GM23338 (cell line): ENCODE measurements at regions not wholly inside any gene's neighbourhood (a gene's known extent, or its start where the extent isn't known, plus 50 kb on each side); places are given as distances from the start of the nearest gene placed in this dataset.

ENCODE experiments used
- ATAC-seq: fragments of 200-7000 bp; cut with Tn5 transposase; 3 replicates; pipeline ENCODE4 v1.9.1; 2020
- DNase-seq: peaks from one replicate; pipeline ENCODE4 v3.0.0-alpha.2; 2015; ENCODE audit warnings: low spot score
- H2AFZ ChIP-seq: fragments of 200-600 bp; sonication (generic); 2 replicates; pipeline ENCODE4 v1.8.0; 2016; ENCODE audit warnings: antibody characterized with exemption, mild to moderate bottlenecking, moderate library complexity
- H3F3A ChIP-seq: fragments of 200-600 bp; sonication (generic); replicated peaks from 2 replicates; pipeline ENCODE4 v1.8.0; 2017; ENCODE audit warnings: antibody characterized with exemption, mixed run types, low read depth
- H3K27ac ChIP-seq: fragments of 200-600 bp; sonication (generic); 2 replicates; pipeline ENCODE4 v1.6.1; 2016; ENCODE audit warnings: low read depth
- H3K27me3 ChIP-seq: fragments of 200-600 bp; sonication (generic); 2 replicates; pipeline ENCODE4 v1.8.0; 2016; ENCODE audit warnings: mild to moderate bottlenecking, mixed run types, moderate library complexity; ENCODE audit not compliant: insufficient read depth
- H3K36me3 ChIP-seq: fragments of 200-600 bp; sonication (generic); 2 replicates; pipeline ENCODE4 v1.8.0; 2016; ENCODE audit warnings: mild to moderate bottlenecking; ENCODE audit not compliant: insufficient read depth
- H3K4me1 ChIP-seq: fragments of 200-600 bp; sonication (generic); 2 replicates; pipeline ENCODE4 v1.8.0; 2016; ENCODE audit warnings: mild to moderate bottlenecking, moderate library complexity; ENCODE audit not compliant: insufficient read depth
- H3K4me2 ChIP-seq: fragments of 200-600 bp; sonication (generic); 2 replicates; pipeline ENCODE4 v1.7.1; 2017; ENCODE audit warnings: mixed run types
- H3K4me3 ChIP-seq: fragments of 200-600 bp; sonication (generic); 2 replicates; pipeline ENCODE4 v1.6.1; 2016; ENCODE audit warnings: mixed run types
- H3K79me2 ChIP-seq: fragments of 200-600 bp; sonication (generic); replicated peaks from 2 replicates; pipeline ENCODE4 v1.8.0; 2017; ENCODE audit warnings: mild to moderate bottlenecking; ENCODE audit not compliant: insufficient read depth
- H3K9me2 ChIP-seq: fragments of 200-600 bp; sonication (generic); 2 replicates; pipeline ENCODE4 v1.8.0; 2017; ENCODE audit not compliant: insufficient read depth
- H4K20me1 ChIP-seq: fragments of 200-600 bp; sonication (generic); replicated peaks from 2 replicates; pipeline ENCODE4 v1.8.0; 2017; ENCODE audit warnings: mild to moderate bottlenecking; ENCODE audit not compliant: insufficient read depth
- H3K27ac Mint-ChIP-seq: 2 replicates; pipeline ENCODE4 v1.8.0; 2020; ENCODE audit warnings: inconsistent platforms, mild to moderate bottlenecking, moderate library complexity, mixed read lengths
- H3K27me3 Mint-ChIP-seq: 3 replicates; pipeline ENCODE4 v1.8.0; 2022; ENCODE audit warnings: low read depth, mild to moderate bottlenecking, moderate library complexity, mixed read lengths, inconsistent platforms; ENCODE audit not compliant: insufficient read depth, poor library complexity
- H3K36me3 Mint-ChIP-seq: 3 replicates; pipeline ENCODE4 v1.8.0; 2021; ENCODE audit warnings: low read depth, mild to moderate bottlenecking, inconsistent platforms, moderate library complexity, mixed read lengths
- H3K4me1 Mint-ChIP-seq: 3 replicates; pipeline ENCODE4 v1.8.0; 2020; ENCODE audit warnings: mild to moderate bottlenecking, inconsistent platforms, mixed read lengths
- H3K4me3 Mint-ChIP-seq: 3 replicates; pipeline ENCODE4 v1.8.0; 2021; ENCODE audit warnings: moderate library complexity, mild to moderate bottlenecking, inconsistent platforms, mixed read lengths
- H3K9me3 Mint-ChIP-seq: 3 replicates; pipeline ENCODE4 v1.8.0; 2020; ENCODE audit warnings: moderate library complexity, mild to moderate bottlenecking, inconsistent platforms, mixed read lengths
- CREB1 ChIP-seq: fragments of 250-450 bp; sonication (Bioruptor Pico); IDR thresholded peaks from 2 replicates; pipeline ENCODE4 v1.5.0; 2020; ENCODE audit warnings: low read depth, mild to moderate bottlenecking, moderate library complexity
- EZH2 ChIP-seq: fragments of 200-600 bp; sonication (generic); IDR thresholded peaks from one replicate; pipeline ENCODE4 v1.8.0; 2017; ENCODE audit warnings: antibody characterized with exemption, mild to moderate bottlenecking, low read depth; ENCODE audit not compliant: unreplicated experiment
- EZH2phosphoT487 ChIP-seq: fragments of 200-600 bp; sonication (generic); IDR thresholded peaks from one replicate; pipeline ENCODE4 v1.8.1; 2018; ENCODE audit warnings: antibody characterized with exemption; ENCODE audit not compliant: unreplicated experiment
- JUNB ChIP-seq: IDR thresholded peaks from one replicate; pipeline ENCODE4 v1.6.1; 2016; ENCODE audit warnings: antibody characterized with exemption; ENCODE audit not compliant: unreplicated experiment
- NANOG ChIP-seq: IDR thresholded peaks from 2 replicates; pipeline ENCODE4 v1.6.1; 2016; ENCODE audit warnings: antibody characterized with exemption, borderline replicate concordance
- POLR2AphosphoS5 ChIP-seq: IDR thresholded peaks from 2 replicates; pipeline ENCODE4 v1.6.1; 2016; ENCODE audit warnings: antibody characterized with exemption, low read depth
- STAT1 ChIP-seq: IDR thresholded peaks from one replicate; pipeline ENCODE4 v1.6.1; 2016; ENCODE audit warnings: antibody characterized with exemption; ENCODE audit not compliant: unreplicated experiment
- ZNF114 ChIP-seq: fragments of 250-450 bp; sonication (Bioruptor Pico); IDR thresholded peaks from 2 replicates; pipeline ENCODE4 v1.5.0; 2020; ENCODE audit warnings: mild to moderate bottlenecking, moderate library complexity
- ZNF331 ChIP-seq: fragments of 250-450 bp; sonication (Bioruptor Pico); IDR thresholded peaks from 2 replicates; pipeline ENCODE4 v1.5.0; 2020; ENCODE audit warnings: low read depth, mild to moderate bottlenecking, moderate library complexity
- TF ChIP-seq, protein P1 (sequence below): IDR thresholded peaks from 2 replicates; pipeline ENCODE4 v1.6.1; 2016; ENCODE audit warnings: antibody characterized with exemption
- TF ChIP-seq, protein P2 (sequence below): fragments of 250-450 bp; sonication (Bioruptor Pico); IDR thresholded peaks from 2 replicates; pipeline ENCODE4 v1.5.0; 2020; ENCODE audit warnings: mild to moderate bottlenecking, moderate library complexity
- TF ChIP-seq, protein P3 (sequence below), 2 experiments: fragments of 200-600 bp in 1 of 2; sonication (generic) in 1 of 2; conservative IDR thresholded peaks; 2 replicates each; pipeline versions ENCODE4 v1.5.1 to v1.6.1; 2016 to 2017; ENCODE audit warnings: antibody characterized with exemption in 2 of 2, low read depth in 2 of 2, mild to moderate bottlenecking in 2 of 2, moderate library complexity in 1 of 2
- TF ChIP-seq, protein P4 (sequence below): IDR thresholded peaks from one replicate; pipeline ENCODE4 v1.6.1; 2018; ENCODE audit warnings: antibody characterized with exemption; ENCODE audit not compliant: unreplicated experiment

DNA sequence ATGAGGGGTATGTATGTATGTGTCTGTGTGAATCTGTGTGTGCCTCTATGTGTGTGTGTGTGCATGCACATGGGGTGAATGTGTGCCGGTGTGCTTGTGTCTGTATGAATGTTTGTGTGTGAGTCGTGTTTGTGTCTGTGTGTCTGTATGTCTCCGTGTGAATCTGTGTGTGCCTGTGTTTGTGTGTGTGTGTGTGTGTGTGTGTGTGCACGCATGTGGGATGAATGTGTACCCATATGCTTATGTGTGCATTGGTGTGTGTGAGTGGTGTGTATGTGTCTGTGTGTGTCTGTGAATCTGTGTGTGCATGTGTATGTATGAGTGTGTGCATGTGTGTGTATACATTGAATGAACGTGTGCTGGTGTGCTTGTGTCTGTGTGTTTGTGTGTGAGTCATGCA, 88.9 kb downstream of the MATN1 start:
- no peaks in the 10 kb centered on the region for H3F3A ChIP-seq
- H2AFZ ChIP-seq, result no peak overlapping the region
- DNase-seq, result no peak
- no peak overlapping the region for H3K27ac ChIP-seq
- no peaks in the 10 kb centered on the region for H3K4me1 ChIP-seq
- no peaks in the 10 kb centered on the region for H3K4me1 Mint-ChIP-seq
- H3K27ac Mint-ChIP-seq, result no peak overlapping the region
- H3K4me3 Mint-ChIP-seq, result no peak overlapping the region
- H3K36me3 Mint-ChIP-seq, result no peaks in the 10 kb centered on the region
- H3K9me2 ChIP-seq, result no peaks in the 10 kb centered on the region
- no peak overlapping the region for H3K4me2 ChIP-seq
- no peaks in the 10 kb centered on the region for H3K27me3 ChIP-seq
- ATAC-seq, result no peak
- H3K36me3 ChIP-seq, result no peaks in the 10 kb centered on the region
- H3K79me2 ChIP-seq, result no peaks in the 10 kb centered on the region
- H3K9me3 Mint-ChIP-seq, result no peaks in the 10 kb centered on the region
- H3K4me3 ChIP-seq, result no peak overlapping the region
- TF ChIP-seq CREB1 (CRISPR knock-in tag), result no peak
- TF ChIP-seq, protein P1, sequence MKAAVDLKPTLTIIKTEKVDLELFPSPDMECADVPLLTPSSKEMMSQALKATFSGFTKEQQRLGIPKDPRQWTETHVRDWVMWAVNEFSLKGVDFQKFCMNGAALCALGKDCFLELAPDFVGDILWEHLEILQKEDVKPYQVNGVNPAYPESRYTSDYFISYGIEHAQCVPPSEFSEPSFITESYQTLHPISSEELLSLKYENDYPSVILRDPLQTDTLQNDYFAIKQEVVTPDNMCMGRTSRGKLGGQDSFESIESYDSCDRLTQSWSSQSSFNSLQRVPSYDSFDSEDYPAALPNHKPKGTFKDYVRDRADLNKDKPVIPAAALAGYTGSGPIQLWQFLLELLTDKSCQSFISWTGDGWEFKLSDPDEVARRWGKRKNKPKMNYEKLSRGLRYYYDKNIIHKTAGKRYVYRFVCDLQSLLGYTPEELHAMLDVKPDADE, result no peak
- TF ChIP-seq EZH2, result no peak
- no peak for TF ChIP-seq ZNF331 (CRISPR knock-in tag)
- TF ChIP-seq, protein P2, sequence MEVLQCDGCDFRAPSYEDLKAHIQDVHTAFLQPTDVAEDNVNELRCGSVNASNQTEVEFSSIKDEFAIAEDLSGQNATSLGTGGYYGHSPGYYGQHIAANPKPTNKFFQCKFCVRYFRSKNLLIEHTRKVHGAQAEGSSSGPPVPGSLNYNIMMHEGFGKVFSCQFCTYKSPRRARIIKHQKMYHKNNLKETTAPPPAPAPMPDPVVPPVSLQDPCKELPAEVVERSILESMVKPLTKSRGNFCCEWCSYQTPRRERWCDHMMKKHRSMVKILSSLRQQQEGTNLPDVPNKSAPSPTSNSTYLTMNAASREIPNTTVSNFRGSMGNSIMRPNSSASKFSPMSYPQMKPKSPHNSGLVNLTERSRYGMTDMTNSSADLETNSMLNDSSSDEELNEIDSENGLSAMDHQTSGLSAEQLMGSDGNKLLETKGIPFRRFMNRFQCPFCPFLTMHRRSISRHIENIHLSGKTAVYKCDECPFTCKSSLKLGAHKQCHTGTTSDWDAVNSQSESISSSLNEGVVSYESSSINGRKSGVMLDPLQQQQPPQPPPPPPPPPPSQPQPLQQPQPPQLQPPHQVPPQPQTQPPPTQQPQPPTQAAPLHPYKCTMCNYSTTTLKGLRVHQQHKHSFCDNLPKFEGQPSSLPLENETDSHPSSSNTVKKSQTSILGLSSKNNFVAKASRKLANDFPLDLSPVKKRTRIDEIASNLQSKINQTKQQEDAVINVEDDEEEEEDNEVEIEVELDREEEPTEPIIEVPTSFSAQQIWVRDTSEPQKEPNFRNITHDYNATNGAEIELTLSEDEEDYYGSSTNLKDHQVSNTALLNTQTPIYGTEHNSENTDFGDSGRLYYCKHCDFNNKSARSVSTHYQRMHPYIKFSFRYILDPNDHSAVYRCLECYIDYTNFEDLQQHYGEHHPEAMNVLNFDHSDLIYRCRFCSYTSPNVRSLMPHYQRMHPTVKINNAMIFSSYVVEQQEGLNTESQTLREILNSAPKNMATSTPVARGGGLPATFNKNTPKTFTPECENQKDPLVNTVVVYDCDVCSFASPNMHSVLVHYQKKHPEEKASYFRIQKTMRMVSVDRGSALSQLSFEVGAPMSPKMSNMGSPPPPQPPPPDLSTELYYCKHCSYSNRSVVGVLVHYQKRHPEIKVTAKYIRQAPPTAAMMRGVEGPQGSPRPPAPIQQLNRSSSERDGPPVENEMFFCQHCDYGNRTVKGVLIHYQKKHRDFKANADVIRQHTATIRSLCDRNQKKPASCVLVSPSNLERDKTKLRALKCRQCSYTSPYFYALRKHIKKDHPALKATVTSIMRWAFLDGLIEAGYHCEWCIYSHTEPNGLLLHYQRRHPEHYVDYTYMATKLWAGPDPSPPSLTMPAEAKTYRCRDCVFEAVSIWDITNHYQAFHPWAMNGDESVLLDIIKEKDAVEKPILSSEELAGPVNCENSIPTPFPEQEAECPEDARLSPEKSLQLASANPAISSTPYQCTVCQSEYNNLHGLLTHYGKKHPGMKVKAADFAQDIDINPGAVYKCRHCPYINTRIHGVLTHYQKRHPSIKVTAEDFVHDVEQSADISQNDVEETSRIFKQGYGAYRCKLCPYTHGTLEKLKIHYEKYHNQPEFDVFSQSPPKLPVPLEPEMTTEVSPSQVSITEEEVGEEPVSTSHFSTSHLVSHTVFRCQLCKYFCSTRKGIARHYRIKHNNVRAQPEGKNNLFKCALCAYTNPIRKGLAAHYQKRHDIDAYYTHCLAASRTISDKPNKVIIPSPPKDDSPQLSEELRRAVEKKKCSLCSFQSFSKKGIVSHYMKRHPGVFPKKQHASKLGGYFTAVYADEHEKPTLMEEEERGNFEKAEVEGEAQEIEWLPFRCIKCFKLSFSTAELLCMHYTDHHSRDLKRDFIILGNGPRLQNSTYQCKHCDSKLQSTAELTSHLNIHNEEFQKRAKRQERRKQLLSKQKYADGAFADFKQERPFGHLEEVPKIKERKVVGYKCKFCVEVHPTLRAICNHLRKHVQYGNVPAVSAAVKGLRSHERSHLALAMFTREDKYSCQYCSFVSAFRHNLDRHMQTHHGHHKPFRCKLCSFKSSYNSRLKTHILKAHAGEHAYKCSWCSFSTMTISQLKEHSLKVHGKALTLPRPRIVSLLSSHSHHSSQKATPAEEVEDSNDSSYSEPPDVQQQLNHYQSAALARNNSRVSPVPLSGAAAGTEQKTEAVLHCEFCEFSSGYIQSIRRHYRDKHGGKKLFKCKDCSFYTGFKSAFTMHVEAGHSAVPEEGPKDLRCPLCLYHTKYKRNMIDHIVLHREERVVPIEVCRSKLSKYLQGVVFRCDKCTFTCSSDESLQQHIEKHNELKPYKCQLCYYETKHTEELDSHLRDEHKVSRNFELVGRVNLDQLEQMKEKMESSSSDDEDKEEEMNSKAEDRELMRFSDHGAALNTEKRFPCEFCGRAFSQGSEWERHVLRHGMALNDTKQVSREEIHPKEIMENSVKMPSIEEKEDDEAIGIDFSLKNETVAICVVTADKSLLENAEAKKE (CRISPR knock-in tag), result no peak
- TF ChIP-seq, protein P3, sequence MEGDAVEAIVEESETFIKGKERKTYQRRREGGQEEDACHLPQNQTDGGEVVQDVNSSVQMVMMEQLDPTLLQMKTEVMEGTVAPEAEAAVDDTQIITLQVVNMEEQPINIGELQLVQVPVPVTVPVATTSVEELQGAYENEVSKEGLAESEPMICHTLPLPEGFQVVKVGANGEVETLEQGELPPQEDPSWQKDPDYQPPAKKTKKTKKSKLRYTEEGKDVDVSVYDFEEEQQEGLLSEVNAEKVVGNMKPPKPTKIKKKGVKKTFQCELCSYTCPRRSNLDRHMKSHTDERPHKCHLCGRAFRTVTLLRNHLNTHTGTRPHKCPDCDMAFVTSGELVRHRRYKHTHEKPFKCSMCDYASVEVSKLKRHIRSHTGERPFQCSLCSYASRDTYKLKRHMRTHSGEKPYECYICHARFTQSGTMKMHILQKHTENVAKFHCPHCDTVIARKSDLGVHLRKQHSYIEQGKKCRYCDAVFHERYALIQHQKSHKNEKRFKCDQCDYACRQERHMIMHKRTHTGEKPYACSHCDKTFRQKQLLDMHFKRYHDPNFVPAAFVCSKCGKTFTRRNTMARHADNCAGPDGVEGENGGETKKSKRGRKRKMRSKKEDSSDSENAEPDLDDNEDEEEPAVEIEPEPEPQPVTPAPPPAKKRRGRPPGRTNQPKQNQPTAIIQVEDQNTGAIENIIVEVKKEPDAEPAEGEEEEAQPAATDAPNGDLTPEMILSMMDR (conservative IDR thresholded peaks at IDR 0.05; ENCODE audit: low read depth in 2 of 2), result no peak
- TF ChIP-seq NANOG, result no peak
- TF ChIP-seq, protein P4, sequence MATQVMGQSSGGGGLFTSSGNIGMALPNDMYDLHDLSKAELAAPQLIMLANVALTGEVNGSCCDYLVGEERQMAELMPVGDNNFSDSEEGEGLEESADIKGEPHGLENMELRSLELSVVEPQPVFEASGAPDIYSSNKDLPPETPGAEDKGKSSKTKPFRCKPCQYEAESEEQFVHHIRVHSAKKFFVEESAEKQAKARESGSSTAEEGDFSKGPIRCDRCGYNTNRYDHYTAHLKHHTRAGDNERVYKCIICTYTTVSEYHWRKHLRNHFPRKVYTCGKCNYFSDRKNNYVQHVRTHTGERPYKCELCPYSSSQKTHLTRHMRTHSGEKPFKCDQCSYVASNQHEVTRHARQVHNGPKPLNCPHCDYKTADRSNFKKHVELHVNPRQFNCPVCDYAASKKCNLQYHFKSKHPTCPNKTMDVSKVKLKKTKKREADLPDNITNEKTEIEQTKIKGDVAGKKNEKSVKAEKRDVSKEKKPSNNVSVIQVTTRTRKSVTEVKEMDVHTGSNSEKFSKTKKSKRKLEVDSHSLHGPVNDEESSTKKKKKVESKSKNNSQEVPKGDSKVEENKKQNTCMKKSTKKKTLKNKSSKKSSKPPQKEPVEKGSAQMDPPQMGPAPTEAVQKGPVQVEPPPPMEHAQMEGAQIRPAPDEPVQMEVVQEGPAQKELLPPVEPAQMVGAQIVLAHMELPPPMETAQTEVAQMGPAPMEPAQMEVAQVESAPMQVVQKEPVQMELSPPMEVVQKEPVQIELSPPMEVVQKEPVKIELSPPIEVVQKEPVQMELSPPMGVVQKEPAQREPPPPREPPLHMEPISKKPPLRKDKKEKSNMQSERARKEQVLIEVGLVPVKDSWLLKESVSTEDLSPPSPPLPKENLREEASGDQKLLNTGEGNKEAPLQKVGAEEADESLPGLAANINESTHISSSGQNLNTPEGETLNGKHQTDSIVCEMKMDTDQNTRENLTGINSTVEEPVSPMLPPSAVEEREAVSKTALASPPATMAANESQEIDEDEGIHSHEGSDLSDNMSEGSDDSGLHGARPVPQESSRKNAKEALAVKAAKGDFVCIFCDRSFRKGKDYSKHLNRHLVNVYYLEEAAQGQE, result no peak
- no peak for TF ChIP-seq ZNF114
- no peak for TF ChIP-seq JUNB
- no peak for TF ChIP-seq EZH2phosphoT487
- TF ChIP-seq STAT1, result no peak
- TF ChIP-seq POLR2AphosphoS5, result no peak
- no peaks in the 10 kb centered on the region for H4K20me1 ChIP-seq
- no peaks in the 10 kb centered on the region for H3K27me3 Mint-ChIP-seq
